ENCODE measurements at regions not wholly inside any gene's neighbourhood (a gene's known extent, or its start where the extent isn't known, plus 50 kb on each side); places are given as distances from the start of the nearest gene placed in this dataset.

GRCh38 chr3:132966374-132966773 lies 71.8 kb upstream of the TMEM108 start:
- H3K36me3 ChIP-seq, result no peaks in the 10 kb centered on the region
- no peak for ATAC-seq
- H3K4me3 ChIP-seq, result no peak overlapping the region
- H3K27ac ChIP-seq, result no peak overlapping the region
- no peaks in the 10 kb centered on the region for H3K27me3 ChIP-seq
- TF ChIP-seq POLR2AphosphoS5 (IDR thresholded peaks at IDR 0.05) (no peak), POLR2A (IDR thresholded peaks at IDR 0.05) (no peak), EP300 (IDR thresholded peaks at IDR 0.05) (no peak)
- TF ChIP-seq, protein P1, sequence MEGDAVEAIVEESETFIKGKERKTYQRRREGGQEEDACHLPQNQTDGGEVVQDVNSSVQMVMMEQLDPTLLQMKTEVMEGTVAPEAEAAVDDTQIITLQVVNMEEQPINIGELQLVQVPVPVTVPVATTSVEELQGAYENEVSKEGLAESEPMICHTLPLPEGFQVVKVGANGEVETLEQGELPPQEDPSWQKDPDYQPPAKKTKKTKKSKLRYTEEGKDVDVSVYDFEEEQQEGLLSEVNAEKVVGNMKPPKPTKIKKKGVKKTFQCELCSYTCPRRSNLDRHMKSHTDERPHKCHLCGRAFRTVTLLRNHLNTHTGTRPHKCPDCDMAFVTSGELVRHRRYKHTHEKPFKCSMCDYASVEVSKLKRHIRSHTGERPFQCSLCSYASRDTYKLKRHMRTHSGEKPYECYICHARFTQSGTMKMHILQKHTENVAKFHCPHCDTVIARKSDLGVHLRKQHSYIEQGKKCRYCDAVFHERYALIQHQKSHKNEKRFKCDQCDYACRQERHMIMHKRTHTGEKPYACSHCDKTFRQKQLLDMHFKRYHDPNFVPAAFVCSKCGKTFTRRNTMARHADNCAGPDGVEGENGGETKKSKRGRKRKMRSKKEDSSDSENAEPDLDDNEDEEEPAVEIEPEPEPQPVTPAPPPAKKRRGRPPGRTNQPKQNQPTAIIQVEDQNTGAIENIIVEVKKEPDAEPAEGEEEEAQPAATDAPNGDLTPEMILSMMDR (IDR thresholded peaks at IDR 0.05), result no peak
- H3K9me3 ChIP-seq, result no peaks in the 10 kb centered on the region
- 57% methylated on average over 1 of the region's 2 CpGs for WGBS, 2 donors (ENCODE audit: low coverage in 1 of 2)
- H3K4me1 ChIP-seq, result no peaks in the 10 kb centered on the region

DNA sequence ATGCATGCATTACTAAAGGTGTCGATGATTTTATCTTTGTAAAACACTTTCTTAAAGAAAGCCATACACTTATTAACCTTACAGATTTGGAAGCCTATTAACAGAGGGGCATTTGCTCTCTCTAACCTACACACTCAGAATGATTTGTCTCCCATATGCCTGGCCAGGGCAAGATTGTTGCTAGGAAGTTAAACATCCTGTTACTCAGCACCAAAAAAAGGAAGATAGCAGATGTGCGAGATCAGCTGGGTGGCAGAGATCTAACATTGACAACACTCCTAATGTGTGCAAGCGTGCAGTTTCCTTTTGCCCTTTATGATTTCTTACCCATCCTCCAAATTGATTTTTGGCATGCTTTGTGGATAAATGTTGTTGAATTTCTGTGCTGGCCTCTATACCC lies 73.9 kb upstream of the TMEM108 start:
- H3K4me1 ChIP-seq, result no peaks in the 10 kb centered on the region
- H3K9me3 ChIP-seq, result no peaks in the 10 kb centered on the region
- no peak for TF ChIP-seq POLR2AphosphoS5 (IDR thresholded peaks at IDR 0.05)
- no peak for TF ChIP-seq POLR2A (IDR thresholded peaks at IDR 0.05)
- no peak for TF ChIP-seq EP300 (IDR thresholded peaks at IDR 0.05)
- TF ChIP-seq, protein P1 (IDR thresholded peaks at IDR 0.05), result no peak
- 31 to 49% methylated on average over 3 of the region's 3 CpGs for WGBS, 2 donors (ENCODE audit: low coverage in 1 of 2)
- no peak overlapping the region for H3K4me3 ChIP-seq
- no peak for ATAC-seq
- no peak overlapping the region for H3K27ac ChIP-seq
- no peaks in the 10 kb centered on the region for H3K27me3 ChIP-seq
- H3K36me3 ChIP-seq, result no peaks in the 10 kb centered on the region

DNA sequence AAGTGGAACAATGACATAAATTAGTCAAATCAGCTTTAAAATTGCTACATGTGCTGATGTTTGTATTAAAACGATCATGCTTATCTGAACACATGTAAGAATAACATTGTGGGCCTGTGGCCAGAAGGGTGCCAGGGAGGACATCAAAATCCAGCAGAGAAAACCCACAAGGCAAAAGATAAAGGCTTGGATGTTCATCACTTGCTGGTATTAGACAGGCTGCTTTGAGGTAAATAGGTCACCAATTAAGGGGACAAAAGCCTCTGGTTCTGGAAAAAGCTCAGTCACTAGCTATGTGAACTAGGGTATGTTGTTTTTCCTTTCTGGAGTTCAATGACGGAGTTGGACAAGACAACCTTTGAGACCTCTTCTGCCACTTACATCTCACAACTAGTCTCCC lies 74.4 kb upstream of the TMEM108 start:
- H3K9me3 ChIP-seq, result no peaks in the 10 kb centered on the region
- whole genome bisulfite sequencing, 2 donors (ENCODE audit: low coverage in 1 of 2), result 35 to 78% methylated on average over 1 to 2 of the region's 2 CpGs
- no peaks in the 10 kb centered on the region for H3K4me1 ChIP-seq
- no peaks in the 10 kb centered on the region for H3K36me3 ChIP-seq
- H3K27me3 ChIP-seq, result no peaks in the 10 kb centered on the region
- TF ChIP-seq, protein P1 (IDR thresholded peaks at IDR 0.05), result no peak
- TF ChIP-seq POLR2A (IDR thresholded peaks at IDR 0.05) (no peak), POLR2AphosphoS5 (IDR thresholded peaks at IDR 0.05) (no peak), EP300 (IDR thresholded peaks at IDR 0.05) (no peak)
- no peak overlapping the region for H3K27ac ChIP-seq
- no peak for ATAC-seq
- no peak overlapping the region for H3K4me3 ChIP-seq

DNA sequence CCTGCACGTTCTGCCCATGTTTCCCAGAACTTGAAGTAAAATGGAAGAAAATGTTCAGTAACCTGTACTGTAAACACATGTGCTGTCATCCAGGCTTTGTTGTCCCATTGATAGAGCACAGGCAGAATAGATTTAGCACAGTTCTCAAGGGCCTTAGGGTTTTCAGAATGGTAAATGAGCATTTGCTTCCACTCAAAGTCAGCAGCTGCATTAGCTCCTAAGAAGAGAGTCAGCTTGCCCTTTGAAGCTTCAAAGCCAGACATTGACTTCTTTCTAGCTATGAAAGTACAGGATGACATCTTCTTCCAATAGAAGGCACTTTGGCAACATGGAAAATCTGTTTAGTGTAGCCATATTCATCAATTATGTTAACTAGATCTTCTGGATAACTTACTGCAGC lies 76.2 kb upstream of the TMEM108 start:
- TF ChIP-seq, protein P1 (IDR thresholded peaks at IDR 0.05), result no peak
- TF ChIP-seq EP300 (IDR thresholded peaks at IDR 0.05) (no peak), POLR2AphosphoS5 (IDR thresholded peaks at IDR 0.05) (no peak), POLR2A (IDR thresholded peaks at IDR 0.05) (no peak)
- Histone ChIP-seq H3K9me3 (no peaks in the 10 kb centered on the region), H3K36me3 (no peaks in the 10 kb centered on the region), H3K27me3 (no peaks in the 10 kb centered on the region), H3K27ac (no peak overlapping the region), H3K4me1 (no peaks in the 10 kb centered on the region), H3K4me3 (no peak overlapping the region)
- WGBS, 2 donors (ENCODE audit: low coverage in 1 of 2), result 40 to 50% methylated on average over 1 of the region's 1 CpG
- no peak for ATAC-seq

GRCh38 chr3:132953683-132954082 lies 84.5 kb upstream of the TMEM108 start:
- 38 to 76% methylated on average over 1 of the region's 1 CpG for WGBS, 2 donors (ENCODE audit: low coverage in 1 of 2)
- Histone ChIP-seq H3K36me3 (no peaks in the 10 kb centered on the region), H3K4me3 (no peak overlapping the region), H3K27ac (no peak overlapping the region), H3K4me1 (no peaks in the 10 kb centered on the region), H3K9me3 (no peaks in the 10 kb centered on the region), H3K27me3 (no peaks in the 10 kb centered on the region)
- ATAC-seq, result no peak
- TF ChIP-seq, protein P1 (IDR thresholded peaks at IDR 0.05), result no peak
- TF ChIP-seq POLR2AphosphoS5 (IDR thresholded peaks at IDR 0.05), result no peak
- no peak for TF ChIP-seq EP300 (IDR thresholded peaks at IDR 0.05)
- no peak for TF ChIP-seq POLR2A (IDR thresholded peaks at IDR 0.05)
